Activated naive CD4-positive, alpha-beta T cell (primary cell): ENCODE measurements at regions not wholly inside any gene's neighbourhood (a gene's known extent, or its start where the extent isn't known, plus 50 kb on each side); places are given as distances from the start of the nearest gene placed in this dataset.

Source experiments
- DNase-seq, 4 experiments: peaks; one replicate each; lab custom pipeline; 2025; lab: John Stamatoyannopoulos, UW

- DNase-seq = no peak
These were observed 171.1 kb downstream of the ZFP36L2 start for GRCh38 chr2:43055086-43055912.

- DNase-seq = no peak
These were observed 172.0 kb downstream of the ZFP36L2 start for GRCh38 chr2:43054367-43054766.

- no peak for DNase-seq
These were observed 173.5 kb downstream of the ZFP36L2 start for GRCh38 chr2:43052944-43053306.

GRCh38 chr2:43052204-43052943 lies 174.0 kb downstream of the ZFP36L2 start:
- DNase-seq = no peak

- peak in 2 of 4 experiments; percentile 24 to 51 for DNase-seq
These were observed 175.1 kb downstream of the ZFP36L2 start for GRCh38 chr2:43051338-43051737.

- DNase-seq = no peak
These were observed 175.5 kb downstream of the ZFP36L2 start for GRCh38 chr2:43050866-43051265.

GRCh38 chr2:43049836-43050801 lies 176.3 kb downstream of the ZFP36L2 start:
- no peak for DNase-seq

- no peak for DNase-seq
These were observed 179.1 kb downstream of the ZFP36L2 start for GRCh38 chr2:43047187-43047780.

- DNase-seq = no peak
These were observed 180.5 kb downstream of the ZFP36L2 start for GRCh38 chr2:43045866-43046265.

- DNase-seq = no peak
These were observed 182.2 kb downstream of the ZFP36L2 start for GRCh38 chr2:43044093-43044681.

- no peak for DNase-seq
These were observed 182.9 kb downstream of the ZFP36L2 start for GRCh38 chr2:43043553-43043870.

- no peak for DNase-seq
These were observed 184.6 kb downstream of the ZFP36L2 start for GRCh38 chr2:43041661-43042360.

- no peak for DNase-seq
These were observed 185.2 kb downstream of the ZFP36L2 start for GRCh38 chr2:43041173-43041591.

- no peak for DNase-seq
These were observed 186.1 kb downstream of the ZFP36L2 start for GRCh38 chr2:43040084-43040854.

GRCh38 chr2:43039376-43040080 lies 186.9 kb downstream of the ZFP36L2 start:
- no peak for DNase-seq

GRCh38 chr2:43038696-43039094 lies 187.7 kb downstream of the ZFP36L2 start:
- DNase-seq = no peak

GRCh38 chr2:43038034-43038695 lies 188.2 kb downstream of the ZFP36L2 start:
- no peak for DNase-seq

- DNase-seq = no peak
These were observed 190.5 kb downstream of the ZFP36L2 start for GRCh38 chr2:43035922-43036321.

- no peak for DNase-seq
These were observed 191.5 kb downstream of the ZFP36L2 start for GRCh38 chr2:43034921-43035320.
